GM21717 (cell line): ENCODE measurements at regions not wholly inside any gene's neighbourhood (a gene's known extent, or its start where the extent isn't known, plus 50 kb on each side); places are given as distances from the start of the nearest gene placed in this dataset.

Source experiments
- ATAC-seq: cut with Tn5 transposase; IDR thresholded peaks from one replicate; pipeline ENCODE4 v1.9.1; 2021; ENCODE audit warnings: mild to moderate bottlenecking, moderate library complexity; ENCODE audit not compliant: unreplicated experiment

GRCh38 chr4:167290678-167291077 lies 56.4 kb upstream of the SPOCK3 start:
- no peak for ATAC-seq

- no peak for ATAC-seq
Observed at GRCh38 chr4:167308876-167309275, 74.6 kb upstream of the SPOCK3 start.

- ATAC-seq = no peak
Observed at GRCh38 chr4:167321299-167321698, 87.0 kb upstream of the SPOCK3 start.

GRCh38 chr4:167339781-167340180 lies 105.5 kb upstream of the SPOCK3 start:
- ATAC-seq = no peak

GRCh38 chr4:167359711-167360110 lies 125.4 kb upstream of the SPOCK3 start:
- ATAC-seq = no peak

GRCh38 chr4:167379076-167379835 lies 145.0 kb upstream of the SPOCK3 start:
- ATAC-seq = no peak

- ATAC-seq = peak; percentile 73
Observed at GRCh38 chr4:167380964-167381363, 146.7 kb upstream of the SPOCK3 start.

GRCh38 chr4:167383291-167383690 lies 149.0 kb upstream of the SPOCK3 start:
- no peak for ATAC-seq

GRCh38 chr4:167397586-167397985 lies 163.3 kb upstream of the SPOCK3 start:
- ATAC-seq = no peak

- no peak for ATAC-seq
Observed at GRCh38 chr4:167399201-167399600, 164.9 kb upstream of the SPOCK3 start.

GRCh38 chr4:167406181-167406580 lies 171.9 kb upstream of the SPOCK3 start:
- no peak for ATAC-seq

GRCh38 chr4:167415461-167415860 lies 181.2 kb upstream of the SPOCK3 start:
- no peak for ATAC-seq

- no peak for ATAC-seq
Observed at GRCh38 chr4:167419468-167420140, 185.3 kb upstream of the SPOCK3 start.

- no peak for ATAC-seq
Observed at GRCh38 chr4:167421201-167421600, 186.9 kb upstream of the SPOCK3 start.

GRCh38 chr4:167424341-167425256 lies 190.3 kb upstream of the SPOCK3 start:
- ATAC-seq = no peak

GRCh38 chr4:167428156-167428555 lies 193.9 kb upstream of the SPOCK3 start:
- no peak for ATAC-seq

- no peak for ATAC-seq
Observed at GRCh38 chr4:167431371-167431770, 197.1 kb upstream of the SPOCK3 start.

- ATAC-seq = no peak
Observed at GRCh38 chr4:167435786-167436185, 201.5 kb upstream of the SPOCK3 start.

GRCh38 chr4:167443841-167444240 lies 209.5 kb upstream of the SPOCK3 start:
- no peak for ATAC-seq

GRCh38 chr4:167452922-167453430 lies 218.7 kb upstream of the SPOCK3 start:
- no peak for ATAC-seq

GRCh38 chr4:167456619-167457018 lies 222.3 kb upstream of the SPOCK3 start:
- no peak for ATAC-seq
